Heart left ventricle (tissue), 16 donors: ENCODE measurements at regions not wholly inside any gene's neighbourhood (a gene's known extent, or its start where the extent isn't known, plus 50 kb on each side); places are given as distances from the start of the nearest gene placed in this dataset.

Source experiments
- ATAC-seq, 4 donors: fragments of 200-7000 bp; cut with Tn5 transposase; one replicate each; pipeline ENCODE4 v1.9.1; 2020 to 2022; ENCODE audit warnings: moderate library complexity in 4 of 4, mild to moderate bottlenecking in 3 of 4, moderate number of reproducible peaks in 1 of 4
- DNase-seq, 5 donors: peaks; one replicate each; pipeline ENCODE4 v3.0.0-alpha.2; 2020
- H3K27ac ChIP-seq, 12 donors: fragments of 200-600 bp; sonication (generic) in 4 of 12; one replicate each; pipeline versions ENCODE4 v1.5.0 to v1.8.0; 2016 to 2022; ENCODE audit warnings: mild to moderate bottlenecking in 2 of 12
- H3K27me3 ChIP-seq, 9 donors: fragments of 200-600 bp; sonication (generic) in 2 of 9; one replicate each; pipeline versions ENCODE4 v1.5.1 to v1.8.0; 2016 to 2022; ENCODE audit warnings: mild to moderate bottlenecking in 3 of 9
- H3K36me3 ChIP-seq, 9 donors: fragments of 200-600 bp; sonication (generic) in 2 of 9; one replicate each; pipeline versions ENCODE4 v1.5.0 to v1.8.0; 2018 to 2022; ENCODE audit warnings: mild to moderate bottlenecking in 2 of 9
- H3K4me1 ChIP-seq, 12 donors: fragments of 200-600 bp; sonication (generic) in 4 of 12; one replicate each; pipeline versions ENCODE4 v1.5.0 to v1.8.0; 2016 to 2022; ENCODE audit warnings: mild to moderate bottlenecking in 3 of 12
- H3K4me3 ChIP-seq, 12 donors: fragments of 200-600 bp; sonication (generic) in 4 of 12; one replicate each; pipeline versions ENCODE4 v1.5.0 to v1.8.0; 2017 to 2022; ENCODE audit warnings: mild to moderate bottlenecking in 9 of 12, moderate library complexity in 4 of 12
- H3K9me3 ChIP-seq, 12 donors: fragments of 200-600 bp; sonication (generic) in 4 of 12; one replicate each; pipeline versions ENCODE4 v1.5.0 to v1.8.0; 2016 to 2022; ENCODE audit warnings: mild to moderate bottlenecking in 1 of 12
- POLR2A ChIP-seq, 2 donors: fragments of 450-650 bp; IDR thresholded peaks; one replicate each; pipeline ENCODE4 v1.6.1; 2017; ENCODE audit warnings: antibody characterized with exemption in 2 of 2, mild to moderate bottlenecking in 2 of 2, moderate library complexity in 2 of 2
- WGBS, 4 donors: extraction: QIAGEN DNeasy Blood & Tissue Kit in 2 of 4; methylation state at CpG; one replicate each; pipeline versions ENCODE4 v1.1.5 to v1.1.7; 2013 to 2018; 5-methylcytosine and 5-hydroxymethylcytosine counted together
- intact Hi-C, 10 donors: fragments of 100-400 bp; cut with DNase I; formaldehyde crosslinking; loops; one replicate each; pipeline versions ENCODE4 v1.11.1 to v1.14.2; 2022
- TF ChIP-seq, protein P1 (sequence below), 12 donors: fragments of 200-600 bp; sonication (generic) in 4 of 12; IDR thresholded peaks; one replicate each; pipeline versions ENCODE4 v1.5.0 to v1.8.0; 2018 to 2022; ENCODE audit warnings: antibody characterized with exemption in 12 of 12, mild to moderate bottlenecking in 5 of 12
- donor health status: ischemic (EF 13 %, LVEDD 7.1; RV severe dilation, severe dysfunction).
- donor health status: healthy with polysubstance abuse.
- donor health status: DM: no; HTN: yes; CAD: no.
- donor health status: DM: no; HTN: no; CAD: no.
- donor health status: ischemic (EF 25% LVEDD 6.9; RV normal size, moderate dysfunction).
- donor health status: ischemic (EF 25% LVEDD 5.7; RV mildly dilated, moderate dysfunction).
- donor health status: healthy.
- donor health status: DM: yes; HTN: yes; CAD: no.
- donor health status: ischemic (EF 35%, LVEDD 5.7; RV mildly dilated, moderate dysfunction).
- donor health status: nonischemic (EF 11% LVEDD 7.7; RV severe dilation, severe dysfunction).
- donor health status: DM: yes; HTN: yes; CAD: no.
- donor health status: PGD.
- donor health status: ischemic (EF 29% LVEDD 5.4; RV normal size, mild dysfunction).
- donor health status: nonischemic (EF 23%, LVEDD 6.1; RV moderate dilation, normal function).

DNA sequence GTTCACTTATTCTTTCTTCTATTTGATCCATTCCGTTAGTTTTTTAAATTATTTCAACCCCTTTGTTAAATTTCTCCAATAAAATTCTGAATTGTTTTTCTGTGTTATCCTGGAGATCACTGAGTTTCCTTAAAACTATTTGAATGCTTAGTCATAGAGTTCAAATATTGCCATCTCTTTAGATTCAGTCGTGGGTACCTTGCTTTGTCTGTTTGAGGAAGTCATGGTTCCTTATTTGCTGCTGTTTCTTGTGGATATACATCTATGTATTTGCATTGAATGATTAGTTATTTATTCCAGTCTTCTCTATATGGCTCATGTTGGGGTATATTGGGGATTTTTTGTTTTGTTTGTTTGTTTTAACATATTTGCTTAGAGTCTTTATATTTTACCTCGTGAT is 80.6 kb downstream of the HINT1 start:
- Histone ChIP-seq H3K4me1 (no peaks in the 10 kb centered on the region), H3K27ac (no peak overlapping the region), H3K9me3 (no peaks in the 10 kb centered on the region), H3K36me3 (no peaks in the 10 kb centered on the region), H3K4me3 (no peak overlapping the region), H3K27me3 (no peaks in the 10 kb centered on the region)
- ATAC-seq, result no peak
- 70 to 78% (median 71%) methylated on average over 3 of the region's 3 CpGs for WGBS, 4 donors
- intact Hi-C loops, result no loop called here
- DNase-seq, result no peak
- TF ChIP-seq, protein P1, sequence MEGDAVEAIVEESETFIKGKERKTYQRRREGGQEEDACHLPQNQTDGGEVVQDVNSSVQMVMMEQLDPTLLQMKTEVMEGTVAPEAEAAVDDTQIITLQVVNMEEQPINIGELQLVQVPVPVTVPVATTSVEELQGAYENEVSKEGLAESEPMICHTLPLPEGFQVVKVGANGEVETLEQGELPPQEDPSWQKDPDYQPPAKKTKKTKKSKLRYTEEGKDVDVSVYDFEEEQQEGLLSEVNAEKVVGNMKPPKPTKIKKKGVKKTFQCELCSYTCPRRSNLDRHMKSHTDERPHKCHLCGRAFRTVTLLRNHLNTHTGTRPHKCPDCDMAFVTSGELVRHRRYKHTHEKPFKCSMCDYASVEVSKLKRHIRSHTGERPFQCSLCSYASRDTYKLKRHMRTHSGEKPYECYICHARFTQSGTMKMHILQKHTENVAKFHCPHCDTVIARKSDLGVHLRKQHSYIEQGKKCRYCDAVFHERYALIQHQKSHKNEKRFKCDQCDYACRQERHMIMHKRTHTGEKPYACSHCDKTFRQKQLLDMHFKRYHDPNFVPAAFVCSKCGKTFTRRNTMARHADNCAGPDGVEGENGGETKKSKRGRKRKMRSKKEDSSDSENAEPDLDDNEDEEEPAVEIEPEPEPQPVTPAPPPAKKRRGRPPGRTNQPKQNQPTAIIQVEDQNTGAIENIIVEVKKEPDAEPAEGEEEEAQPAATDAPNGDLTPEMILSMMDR (IDR thresholded peaks at IDR 0.05), result no peak
- TF ChIP-seq POLR2A (IDR thresholded peaks at IDR 0.05), result no peak

DNA sequence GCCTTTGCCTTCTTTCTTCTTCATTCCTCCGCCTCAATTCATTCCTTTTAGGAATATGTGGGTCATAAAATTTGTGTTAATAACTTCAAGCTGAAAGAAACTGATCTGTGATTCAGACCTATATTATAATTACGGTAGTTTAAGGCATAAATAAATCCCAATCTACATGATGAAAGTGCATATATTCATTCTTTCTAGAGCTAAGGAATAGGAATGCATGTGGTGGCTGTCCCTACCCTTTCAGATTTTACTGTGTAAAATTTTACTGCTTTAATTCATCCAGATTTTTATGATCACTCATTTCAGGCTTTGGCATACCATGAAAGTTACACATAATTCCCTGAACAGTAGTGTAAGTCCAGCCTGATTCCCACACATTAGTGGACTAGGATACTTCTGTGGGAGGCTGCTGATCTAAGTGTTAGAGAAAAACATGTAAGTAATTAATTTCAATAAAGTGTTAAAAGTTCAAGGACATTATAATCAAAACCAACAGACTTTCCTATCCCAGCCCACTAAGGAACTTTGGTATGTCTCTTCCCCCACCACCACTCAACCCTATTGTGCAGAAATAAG is 83.1 kb downstream of the HINT1 start:
- intact Hi-C loops, result no loop called here
- no peak overlapping the region for H3K27ac ChIP-seq
- H3K4me3 ChIP-seq, result no peak overlapping the region
- no peak for TF ChIP-seq POLR2A (IDR thresholded peaks at IDR 0.05)
- TF ChIP-seq, protein P1 (IDR thresholded peaks at IDR 0.05), result no peak
- H3K27me3 ChIP-seq, result no peaks in the 10 kb centered on the region
- H3K4me1 ChIP-seq, result no peaks in the 10 kb centered on the region
- ATAC-seq (no peak), DNase-seq (no peak)
- H3K36me3 ChIP-seq, result no peaks in the 10 kb centered on the region
- no peaks in the 10 kb centered on the region for H3K9me3 ChIP-seq
- WGBS, 4 donors, result 64 to 90% (median 87%) methylated on average over 2 of the region's 2 CpGs

DNA sequence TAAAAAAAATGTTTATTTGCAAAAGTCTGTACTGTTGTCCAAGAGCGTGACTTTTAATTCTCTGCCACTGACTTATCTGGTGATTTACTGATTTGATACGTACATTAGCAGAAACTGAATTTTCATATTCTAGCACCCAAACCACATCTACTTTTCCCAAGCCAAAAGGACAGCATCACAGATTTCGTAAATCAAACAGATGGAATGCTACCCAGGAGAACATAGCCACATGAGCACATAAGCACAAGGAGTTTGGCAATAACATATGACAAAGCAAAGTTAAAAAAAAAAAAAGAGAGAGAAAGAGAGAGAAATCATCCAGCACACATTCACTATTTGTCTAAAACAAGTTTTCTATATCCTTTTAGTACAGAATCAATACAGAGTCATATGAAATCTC is 83.7 kb downstream of the HINT1 start:
- no peak for TF ChIP-seq POLR2A (IDR thresholded peaks at IDR 0.05)
- TF ChIP-seq, protein P1 (IDR thresholded peaks at IDR 0.05), result no peak
- DNase-seq (no peak), ATAC-seq (no peak)
- no peak overlapping the region for H3K4me3 ChIP-seq
- H3K9me3 ChIP-seq, result no peaks in the 10 kb centered on the region
- no peaks in the 10 kb centered on the region for H3K4me1 ChIP-seq
- intact Hi-C loops, result no loop called here
- no peaks in the 10 kb centered on the region for H3K36me3 ChIP-seq
- no peak overlapping the region for H3K27ac ChIP-seq
- H3K27me3 ChIP-seq, result no peaks in the 10 kb centered on the region
- 81 to 84% (median 83%) methylated on average over 3 of the region's 3 CpGs for WGBS, 4 donors

DNA sequence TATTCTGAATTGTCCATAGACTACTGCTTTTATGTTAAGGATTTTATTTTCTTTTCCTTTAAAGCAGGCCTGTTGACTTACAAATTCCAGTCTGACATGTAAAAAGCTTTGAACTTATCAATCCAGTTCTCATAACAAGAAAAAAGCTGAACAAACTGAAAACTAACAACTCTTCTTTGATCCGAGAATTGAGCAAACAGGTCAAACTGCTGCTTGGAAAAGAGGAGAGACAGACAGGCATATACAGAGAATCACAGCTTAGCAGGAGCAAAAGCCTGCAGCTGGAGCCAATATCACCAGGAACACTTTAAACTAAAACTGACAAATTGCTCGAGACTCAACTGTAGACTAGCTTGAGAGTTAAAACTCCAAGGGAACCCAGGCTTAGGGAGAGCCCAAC is 85.8 kb downstream of the HINT1 start:
- Histone ChIP-seq H3K9me3 (no peaks in the 10 kb centered on the region), H3K27ac (no peak overlapping the region), H3K27me3 (no peaks in the 10 kb centered on the region), H3K4me3 (no peak overlapping the region), H3K4me1 (no peaks in the 10 kb centered on the region), H3K36me3 (no peaks in the 10 kb centered on the region)
- intact Hi-C loops, result no loop called here
- TF ChIP-seq, protein P1 (IDR thresholded peaks at IDR 0.05), result no peak
- no peak for TF ChIP-seq POLR2A (IDR thresholded peaks at IDR 0.05)
- ATAC-seq (no peak), DNase-seq (no peak)
- 77 to 83% (median 80%) methylated on average over 2 of the region's 2 CpGs for WGBS, 4 donors
